Adrenal gland (tissue), 9 donors: ENCODE measurements at regions not wholly inside any gene's neighbourhood (a gene's known extent, or its start where the extent isn't known, plus 50 kb on each side); places are given as distances from the start of the nearest gene placed in this dataset.

ENCODE experiments used
- DNase-seq, 7 donors: peaks; one replicate each; pipeline ENCODE4 v3.0.0-alpha.2; 2019 to 2020
- H3K27ac ChIP-seq, 5 donors: fragments of 200-600 bp; sonication (generic) in 4 of 5; 1 replicate in 3 of 5; 2 replicates in 2 of 5; pipeline versions ENCODE4 v1.5.1 to v1.8.0; 2016 to 2020; ENCODE audit warnings: mild to moderate bottlenecking in 1 of 5
- H3K27me3 ChIP-seq: fragments of 200-600 bp; 2 replicates; pipeline ENCODE4 v1.8.0; 2021
- H3K36me3 ChIP-seq, 2 donors: fragments of 200-600 bp; replicated peaks in 1 of 2; 1 replicate in 1 of 2; 2 replicates in 1 of 2; pipeline versions ENCODE4 v1.5.1 to v1.8.0; 2018 to 2022
- H3K4me1 ChIP-seq, 2 donors: fragments of 200-600 bp; replicated peaks in 1 of 2; 1 replicate in 1 of 2; 2 replicates in 1 of 2; pipeline versions ENCODE4 v1.5.1 to v1.8.0; 2018 to 2021
- H3K4me3 ChIP-seq, 4 donors: fragments of 200-600 bp; sonication (generic) in 3 of 4; one replicate each; pipeline ENCODE4 v1.5.1; 2016 to 2018
- H3K9me3 ChIP-seq, 3 donors: fragments of 200-600 bp; sonication (generic) in 1 of 3; replicated peaks in 1 of 3; 1 replicate in 2 of 3; 2 replicates in 1 of 3; pipeline versions ENCODE4 v1.5.1 to v1.8.0; 2016 to 2021
- CTCF ChIP-seq, 6 experiments: fragments of 450-650 bp in 4 of 6; fragments of 200-600 bp in 2 of 6; sonication (generic) in 1 of 6; IDR thresholded peaks; 1 replicate in 5 of 6; 2 replicates in 1 of 6; pipeline versions ENCODE4 v1.5.1 to v1.8.0; 2016 to 2021; ENCODE audit warnings: antibody characterized with exemption in 6 of 6, mild to moderate bottlenecking in 2 of 6, moderate library complexity in 1 of 6
- POLR2A ChIP-seq, 2 donors: fragments of 450-650 bp; IDR thresholded peaks; one replicate each; pipeline ENCODE4 v1.6.1; 2017; ENCODE audit warnings: antibody characterized with exemption in 2 of 2, mild to moderate bottlenecking in 2 of 2, moderate library complexity in 1 of 2
- WGBS, 4 donors: extraction: QIAGEN DNeasy Blood & Tissue Kit in 2 of 4; methylation state at CpG; one replicate each; pipeline versions ENCODE4 v1.1.5 to v1.1.7; 2013 to 2017; 5-methylcytosine and 5-hydroxymethylcytosine counted together
- intact Hi-C, 2 donors: fragments of 100-400 bp; cut with DNase I; formaldehyde crosslinking; loops; one replicate each; pipeline versions ENCODE4 v1.14.1 to v1.15.0; 2022 to 2023
- donor health status: healthy with polysubstance abuse.
- donor health status: Bipolar disorder and iron deficiency.
- donor health status: DM: yes; HTN: yes; CAD: no.
- donor health status: DM: no; HTN: no; CAD: no.
- donor health status: DM: no; HTN: no; CAD: no.

GRCh38 chr12:3416670-3417069 is 74.3 kb upstream of the PRMT8 start:
- H3K27ac ChIP-seq = no peak overlapping the region
- no peak overlapping the region for H3K4me3 ChIP-seq
- intact Hi-C loops = no loop called here
- H3K4me1 ChIP-seq = no peaks in the 10 kb centered on the region
- no peaks in the 10 kb centered on the region for H3K36me3 ChIP-seq
- H3K9me3 ChIP-seq = no peaks in the 10 kb centered on the region
- DNase-seq = no peak
- no peaks in the 10 kb centered on the region for H3K27me3 ChIP-seq
- WGBS, 4 donors = 50 to 76% (median 57%) methylated on average over 1 of the region's 1 CpG
- no peak for TF ChIP-seq CTCF (IDR thresholded peaks at IDR 0.05)
- no peak for TF ChIP-seq POLR2A (IDR thresholded peaks at IDR 0.05)

GRCh38 chr12:3417113-3417512 is 73.9 kb upstream of the PRMT8 start:
- WGBS, 4 donors = 66 to 76% (median 68%) methylated on average over 3 of the region's 3 CpGs
- H3K27ac ChIP-seq = no peak overlapping the region
- no peaks in the 10 kb centered on the region for H3K9me3 ChIP-seq
- TF ChIP-seq CTCF (IDR thresholded peaks at IDR 0.05) (no peak), POLR2A (IDR thresholded peaks at IDR 0.05) (no peak)
- H3K36me3 ChIP-seq = no peaks in the 10 kb centered on the region
- intact Hi-C loops = no loop called here
- no peak overlapping the region for H3K4me3 ChIP-seq
- no peaks in the 10 kb centered on the region for H3K27me3 ChIP-seq
- DNase-seq = no peak
- H3K4me1 ChIP-seq = no peaks in the 10 kb centered on the region

- TF ChIP-seq CTCF (IDR thresholded peaks at IDR 0.05) (no peak), POLR2A (IDR thresholded peaks at IDR 0.05) (no peak)
- no peaks in the 10 kb centered on the region for H3K36me3 ChIP-seq
- no peaks in the 10 kb centered on the region for H3K4me1 ChIP-seq
- H3K4me3 ChIP-seq = no peak overlapping the region
- no peak for DNase-seq
- no peak overlapping the region for H3K27ac ChIP-seq
- intact Hi-C loops = no loop called here
- no peaks in the 10 kb centered on the region for H3K27me3 ChIP-seq
- H3K9me3 ChIP-seq = no peaks in the 10 kb centered on the region
- WGBS, 4 donors = 70 to 86% (median 82%) methylated on average over 3 of the region's 3 CpGs
Observed at GRCh38 chr12:3417937-3418462, 73.0 kb upstream of the PRMT8 start.

GRCh38 chr12:3418609-3419390 is 72.2 kb upstream of the PRMT8 start:
- Histone ChIP-seq H3K9me3 (no peaks in the 10 kb centered on the region), H3K4me3 (no peak overlapping the region), H3K27ac (no peak overlapping the region), H3K4me1 (no peaks in the 10 kb centered on the region), H3K27me3 (no peaks in the 10 kb centered on the region), H3K36me3 (no peaks in the 10 kb centered on the region)
- DNase-seq = no peak
- intact Hi-C loops = no loop called here
- TF ChIP-seq POLR2A (IDR thresholded peaks at IDR 0.05) (no peak), CTCF (IDR thresholded peaks at IDR 0.05) (no peak)
- WGBS, 4 donors = 75 to 80% (median 77%) methylated on average over 12 of the region's 12 CpGs
